Body of pancreas (tissue), 4 donors: ENCODE measurements at regions not wholly inside any gene's neighbourhood (a gene's known extent, or its start where the extent isn't known, plus 50 kb on each side); places are given as distances from the start of the nearest gene placed in this dataset.

Source experiments
- ATAC-seq: fragments of 150-250 bp; one replicate; pipeline ENCODE4 v1.9.1; 2016
- DNase-seq, 4 donors: peaks; one replicate each; pipeline ENCODE4 v3.0.0-alpha.2; 2019
- H3K27ac ChIP-seq, 4 donors: fragments of 200-600 bp; sonication (generic); 1 replicate in 3 of 4; 2 replicates in 1 of 4; pipeline versions ENCODE4 v1.5.1 to v1.6.1; 2016 to 2019; ENCODE audit warnings: mild to moderate bottlenecking in 1 of 4, mixed read lengths in 1 of 4, moderate library complexity in 1 of 4
- H3K27me3 ChIP-seq, 2 donors: fragments of 200-600 bp; sonication (generic); one replicate each; pipeline ENCODE4 v1.6.0; 2016; ENCODE audit warnings: mild to moderate bottlenecking in 1 of 2
- H3K36me3 ChIP-seq, 2 donors: fragments of 200-600 bp; sonication (generic); replicated peaks in 1 of 2; 2 replicates each; pipeline ENCODE4 v1.5.1; 2016; ENCODE audit warnings: low read depth in 2 of 2; ENCODE audit not compliant: insufficient read depth in 1 of 2
- H3K4me1 ChIP-seq: fragments of 200-600 bp; sonication (generic); one replicate; pipeline ENCODE4 v1.6.0; 2016
- H3K4me3 ChIP-seq, 2 donors: fragments of 200-600 bp; sonication (generic); 1 replicate in 1 of 2; 2 replicates in 1 of 2; pipeline ENCODE4 v1.5.1; 2016 to 2019
- H3K9me3 ChIP-seq, 3 donors: fragments of 200-600 bp; sonication (generic); 1 replicate in 2 of 3; 2 replicates in 1 of 3; pipeline ENCODE4 v1.5.1; 2016
- POLR2A ChIP-seq, 3 donors: fragments of 450-650 bp; IDR thresholded peaks; one replicate each; pipeline ENCODE4 v1.6.1; 2016; ENCODE audit warnings: antibody characterized with exemption in 3 of 3, mild to moderate bottlenecking in 2 of 3
- WGBS, 2 donors: methylation state at CpG; one replicate each; pipeline ENCODE4 v1.1.5; 2017; 5-methylcytosine and 5-hydroxymethylcytosine counted together
- intact Hi-C: fragments of 100-400 bp; cut with DNase I; formaldehyde crosslinking; loops from one replicate; pipeline ENCODE4 v1.15.1; 2023
- TF ChIP-seq, protein P1 (sequence below), 7 experiments: fragments of 450-650 bp in 4 of 7; fragments of 200-600 bp in 3 of 7; sonication (generic) in 3 of 7; IDR thresholded peaks; one replicate each; pipeline ENCODE4 v1.5.1; 2016 to 2019; ENCODE audit warnings: antibody characterized with exemption in 7 of 7

DNA sequence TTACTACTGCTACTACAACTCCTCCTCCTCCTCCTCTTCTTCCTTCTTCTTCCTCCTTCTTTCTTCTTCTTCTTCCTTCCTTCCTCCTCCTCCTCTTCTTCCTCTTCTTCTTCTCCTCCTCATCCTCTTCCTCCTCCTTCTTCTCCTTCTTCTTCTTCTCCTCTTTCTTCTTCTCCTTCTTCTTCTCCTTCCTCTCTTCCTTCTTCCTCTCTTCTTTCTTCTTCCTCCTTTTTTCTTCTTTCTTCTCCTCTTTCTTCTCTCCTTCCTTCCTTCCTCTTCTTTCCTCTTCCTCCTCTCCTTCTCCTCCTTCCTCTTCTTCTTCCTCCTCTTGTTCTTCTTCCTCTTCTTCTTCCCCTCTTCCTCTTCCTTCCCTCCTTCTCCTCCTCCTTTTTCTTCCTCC, 94.7 kb upstream of the MYO16 start:
- Histone ChIP-seq H3K27ac (no peak overlapping the region), H3K9me3 (no peaks in the 10 kb centered on the region), H3K4me1 (no peaks in the 10 kb centered on the region), H3K36me3 (no peaks in the 10 kb centered on the region), H3K27me3 (no peaks in the 10 kb centered on the region), H3K4me3 (no peak overlapping the region)
- intact Hi-C loops = no loop called here
- no peak for DNase-seq
- ATAC-seq = no peak
- TF ChIP-seq, protein P1, sequence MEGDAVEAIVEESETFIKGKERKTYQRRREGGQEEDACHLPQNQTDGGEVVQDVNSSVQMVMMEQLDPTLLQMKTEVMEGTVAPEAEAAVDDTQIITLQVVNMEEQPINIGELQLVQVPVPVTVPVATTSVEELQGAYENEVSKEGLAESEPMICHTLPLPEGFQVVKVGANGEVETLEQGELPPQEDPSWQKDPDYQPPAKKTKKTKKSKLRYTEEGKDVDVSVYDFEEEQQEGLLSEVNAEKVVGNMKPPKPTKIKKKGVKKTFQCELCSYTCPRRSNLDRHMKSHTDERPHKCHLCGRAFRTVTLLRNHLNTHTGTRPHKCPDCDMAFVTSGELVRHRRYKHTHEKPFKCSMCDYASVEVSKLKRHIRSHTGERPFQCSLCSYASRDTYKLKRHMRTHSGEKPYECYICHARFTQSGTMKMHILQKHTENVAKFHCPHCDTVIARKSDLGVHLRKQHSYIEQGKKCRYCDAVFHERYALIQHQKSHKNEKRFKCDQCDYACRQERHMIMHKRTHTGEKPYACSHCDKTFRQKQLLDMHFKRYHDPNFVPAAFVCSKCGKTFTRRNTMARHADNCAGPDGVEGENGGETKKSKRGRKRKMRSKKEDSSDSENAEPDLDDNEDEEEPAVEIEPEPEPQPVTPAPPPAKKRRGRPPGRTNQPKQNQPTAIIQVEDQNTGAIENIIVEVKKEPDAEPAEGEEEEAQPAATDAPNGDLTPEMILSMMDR (IDR thresholded peaks at IDR 0.05) = no peak
- TF ChIP-seq POLR2A (IDR thresholded peaks at IDR 0.05) = no peak

DNA sequence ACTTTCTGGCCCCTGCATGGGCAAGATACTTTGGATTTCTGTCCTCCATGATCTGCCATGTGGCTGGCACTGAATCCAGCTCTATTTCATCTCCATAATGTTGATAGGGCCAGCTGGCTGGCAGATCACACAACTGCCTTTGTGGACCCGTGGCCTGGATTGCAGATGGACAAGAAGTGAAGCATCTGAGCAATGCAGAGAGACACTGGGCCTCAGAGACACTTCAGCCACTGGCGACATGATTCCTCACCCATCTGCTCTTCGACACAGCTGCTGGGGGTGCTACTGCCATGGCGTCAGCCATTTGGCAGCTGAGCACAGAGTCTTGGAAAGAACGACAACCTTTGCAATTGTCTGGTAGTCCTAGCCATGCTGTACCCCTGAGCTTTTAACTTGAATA, 79.5 kb upstream of the MYO16 start:
- intact Hi-C loops = no loop called here
- 59 to 73% methylated on average over 5 of the region's 5 CpGs for whole genome bisulfite sequencing, 2 donors
- no peak for ATAC-seq
- TF ChIP-seq, protein P1 (IDR thresholded peaks at IDR 0.05) = no peak
- no peak for TF ChIP-seq POLR2A (IDR thresholded peaks at IDR 0.05)
- no peak overlapping the region for H3K27ac ChIP-seq
- H3K4me1 ChIP-seq = no peaks in the 10 kb centered on the region
- H3K27me3 ChIP-seq = no peaks in the 10 kb centered on the region
- no peaks in the 10 kb centered on the region for H3K9me3 ChIP-seq
- H3K36me3 ChIP-seq = no peaks in the 10 kb centered on the region
- H3K4me3 ChIP-seq = no peak overlapping the region
- no peak for DNase-seq

DNA sequence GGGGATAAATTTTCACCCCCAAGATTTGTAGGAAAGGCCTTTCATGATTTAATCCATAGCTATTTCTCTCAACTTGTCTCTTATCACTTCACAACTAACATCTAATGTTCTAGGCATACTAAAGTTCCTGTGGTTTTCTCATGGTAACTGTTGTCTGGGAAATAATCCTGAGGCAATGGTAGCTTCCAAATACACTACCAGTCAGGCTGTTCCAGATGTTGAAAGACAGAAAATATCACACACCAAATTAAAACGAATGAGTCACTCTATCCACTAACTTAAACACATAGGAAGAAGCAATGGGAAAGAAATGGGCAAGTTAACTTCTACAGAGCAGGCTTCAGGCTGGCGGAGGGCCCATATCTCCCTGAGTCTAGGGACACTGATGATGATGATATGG, 77.7 kb upstream of the MYO16 start:
- ATAC-seq (no peak), DNase-seq (no peak)
- Histone ChIP-seq H3K4me1 (no peaks in the 10 kb centered on the region), H3K36me3 (no peaks in the 10 kb centered on the region), H3K9me3 (no peaks in the 10 kb centered on the region), H3K27ac (no peak overlapping the region), H3K4me3 (no peak overlapping the region), H3K27me3 (no peaks in the 10 kb centered on the region)
- intact Hi-C loops = no loop called here
- 40 to 49% methylated on average over 2 of the region's 2 CpGs for WGBS, 2 donors
- no peak for TF ChIP-seq POLR2A (IDR thresholded peaks at IDR 0.05)
- TF ChIP-seq, protein P1 (IDR thresholded peaks at IDR 0.05) = no peak

DNA sequence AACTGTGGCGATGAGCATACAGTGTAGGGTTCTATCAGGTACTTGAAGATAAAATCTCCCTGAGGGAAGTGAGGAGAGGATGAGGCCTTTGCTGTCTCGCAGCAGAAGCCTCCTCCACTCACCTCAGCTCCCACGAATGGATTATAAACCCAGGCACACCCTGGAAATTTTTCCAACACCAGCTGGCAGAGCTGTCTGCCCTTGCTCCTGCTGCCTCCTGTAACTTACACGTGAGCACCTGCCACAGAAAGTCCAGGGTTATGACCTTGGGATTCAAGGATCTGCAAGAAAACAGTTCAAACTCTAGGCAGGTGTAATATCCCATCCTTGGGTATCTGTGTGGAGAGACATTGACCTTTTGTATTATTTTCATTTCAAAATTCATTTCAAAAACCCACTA, 70.9 kb upstream of the MYO16 start:
- no peak overlapping the region for H3K27ac ChIP-seq
- no peaks in the 10 kb centered on the region for H3K4me1 ChIP-seq
- H3K36me3 ChIP-seq = no peaks in the 10 kb centered on the region
- TF ChIP-seq, protein P1 (IDR thresholded peaks at IDR 0.05) = no peak
- TF ChIP-seq POLR2A (IDR thresholded peaks at IDR 0.05) = no peak
- H3K9me3 ChIP-seq = no peaks in the 10 kb centered on the region
- H3K4me3 ChIP-seq = no peak overlapping the region
- ATAC-seq (no peak), DNase-seq (no peak)
- WGBS, 2 donors = 46 to 55% methylated on average over 4 of the region's 4 CpGs
- intact Hi-C loops = no loop called here
- no peaks in the 10 kb centered on the region for H3K27me3 ChIP-seq

DNA sequence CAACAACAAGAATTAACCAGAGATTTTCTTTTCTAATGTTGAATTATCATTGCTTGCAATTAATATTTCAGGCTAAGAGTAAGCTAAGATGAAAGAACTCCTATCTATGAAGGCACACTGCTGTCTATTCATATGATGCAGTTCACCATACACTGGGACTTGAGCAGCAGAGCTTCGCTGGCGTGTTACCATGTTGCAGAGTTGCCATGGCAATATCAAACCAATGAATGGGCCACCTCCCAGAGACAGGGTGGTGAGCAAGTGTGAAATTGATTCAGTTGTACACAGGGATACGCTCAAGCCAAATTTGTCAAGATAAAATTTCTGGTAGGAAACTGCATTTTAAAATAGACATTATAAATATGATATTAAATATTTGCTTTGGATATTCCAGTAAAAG, 69.3 kb upstream of the MYO16 start:
- H3K4me1 ChIP-seq = no peaks in the 10 kb centered on the region
- no peaks in the 10 kb centered on the region for H3K36me3 ChIP-seq
- H3K4me3 ChIP-seq = no peak overlapping the region
- ATAC-seq = no peak
- intact Hi-C loops = no loop called here
- H3K9me3 ChIP-seq = no peaks in the 10 kb centered on the region
- no peak for DNase-seq
- no peak overlapping the region for H3K27ac ChIP-seq
- TF ChIP-seq POLR2A (IDR thresholded peaks at IDR 0.05) = no peak
- TF ChIP-seq, protein P1 (IDR thresholded peaks at IDR 0.05) = no peak
- 66% methylated on average over 3 of the region's 3 CpGs for WGBS, 2 donors
- H3K27me3 ChIP-seq = no peaks in the 10 kb centered on the region
